ENCODE measurements at regions not wholly inside any gene's neighbourhood (a gene's known extent, or its start where the extent isn't known, plus 50 kb on each side); places are given as distances from the start of the nearest gene placed in this dataset.

GRCh38 chr14:71231521-71232393 lies 324.5 kb downstream of the PCNX1 start:
- no peak for DNase-seq (ENCODE audit: unreplicated experiment)
- H3K27me3 Mint-ChIP-seq (ENCODE audit: insufficient read depth, unreplicated experiment), result no peaks in the 10 kb centered on the region
- ChIA-PET POLR2A (no interaction called here), CTCF (no interaction called here)
- no peak overlapping the region for H3K4me3 Mint-ChIP-seq (ENCODE audit: unreplicated experiment)
- BruUV-seq (replicated peaks), result no TSS peak
- intact Hi-C loops (cut with micrococcal nuclease), result no loop called here
- H3K36me3 Mint-ChIP-seq (ENCODE audit: insufficient read depth, unreplicated experiment), result no peaks in the 10 kb centered on the region
- no peaks in the 10 kb centered on the region for H3K4me1 Mint-ChIP-seq (ENCODE audit: insufficient read depth, unreplicated experiment)
- TF ChIP-seq CTCF (IDR thresholded peaks at IDR 0.05; ENCODE audit: unreplicated experiment), result no peak
- H3K27ac Mint-ChIP-seq (ENCODE audit: low read depth, unreplicated experiment), result no peak overlapping the region
- no peaks in the 10 kb centered on the region for H3K9me3 Mint-ChIP-seq (ENCODE audit: unreplicated experiment)

- Mint-ChIP-seq H3K27ac (ENCODE audit: low read depth, unreplicated experiment) (no peak overlapping the region), H3K4me3 (ENCODE audit: unreplicated experiment) (no peak overlapping the region), H3K9me3 (ENCODE audit: unreplicated experiment) (no peaks in the 10 kb centered on the region), H3K27me3 (ENCODE audit: insufficient read depth, unreplicated experiment) (no peaks in the 10 kb centered on the region), H3K4me1 (ENCODE audit: insufficient read depth, unreplicated experiment) (no peaks in the 10 kb centered on the region), H3K36me3 (ENCODE audit: insufficient read depth, unreplicated experiment) (no peaks in the 10 kb centered on the region)
- no peak for TF ChIP-seq CTCF (IDR thresholded peaks at IDR 0.05; ENCODE audit: unreplicated experiment)
- intact Hi-C loops (cut with micrococcal nuclease), result no loop called here
- BruUV-seq (replicated peaks), result no TSS peak
- ChIA-PET POLR2A (no interaction called here), CTCF (no interaction called here)
- no peak for DNase-seq (ENCODE audit: unreplicated experiment)
These were observed 325.2 kb downstream of the PCNX1 start for GRCh38 chr14:71232506-71232905.

GRCh38 chr14:71235875-71236274 lies 328.6 kb downstream of the PCNX1 start:
- no peaks in the 10 kb centered on the region for H3K36me3 Mint-ChIP-seq (ENCODE audit: insufficient read depth, unreplicated experiment)
- ChIA-PET POLR2A (no interaction called here), CTCF (interaction anchor here (0.6 to 1.0 kb wide), 2 partner anchors 19 to 1183 kb away, joined by 4 to 5 read pairs; no protein-coding TSS in a partner anchor)
- no TSS peak for BruUV-seq (replicated peaks)
- no peaks in the 10 kb centered on the region for H3K9me3 Mint-ChIP-seq (ENCODE audit: unreplicated experiment)
- no peak for DNase-seq (ENCODE audit: unreplicated experiment)
- H3K27me3 Mint-ChIP-seq (ENCODE audit: insufficient read depth, unreplicated experiment), result no peaks in the 10 kb centered on the region
- intact Hi-C loops (cut with micrococcal nuclease), result no loop called here
- TF ChIP-seq CTCF (IDR thresholded peaks at IDR 0.05; ENCODE audit: unreplicated experiment), result no peak
- no peaks in the 10 kb centered on the region for H3K4me1 Mint-ChIP-seq (ENCODE audit: insufficient read depth, unreplicated experiment)
- no peak overlapping the region for H3K4me3 Mint-ChIP-seq (ENCODE audit: unreplicated experiment)
- no peak overlapping the region for H3K27ac Mint-ChIP-seq (ENCODE audit: low read depth, unreplicated experiment)

- POLR2A ChIA-PET, result no interaction called here
- Mint-ChIP-seq H3K36me3 (ENCODE audit: insufficient read depth, unreplicated experiment) (no peaks in the 10 kb centered on the region), H3K9me3 (ENCODE audit: unreplicated experiment) (no peaks in the 10 kb centered on the region), H3K27ac (ENCODE audit: low read depth, unreplicated experiment) (no peak overlapping the region), H3K4me3 (ENCODE audit: unreplicated experiment) (no peak overlapping the region), H3K27me3 (ENCODE audit: insufficient read depth, unreplicated experiment) (no peaks in the 10 kb centered on the region), H3K4me1 (ENCODE audit: insufficient read depth, unreplicated experiment) (no peaks in the 10 kb centered on the region)
- CTCF ChIA-PET, result no interaction called here
- no peak for TF ChIP-seq CTCF (IDR thresholded peaks at IDR 0.05; ENCODE audit: unreplicated experiment)
- BruUV-seq (replicated peaks), result no TSS peak
- intact Hi-C loops (cut with micrococcal nuclease), result no loop called here
- DNase-seq (ENCODE audit: unreplicated experiment), result no peak
These were observed 329.2 kb downstream of the PCNX1 start for GRCh38 chr14:71236487-71236886.

All from MCF 10A (cell line).